ENCODE measurements at regions not wholly inside any gene's neighbourhood (a gene's known extent, or its start where the extent isn't known, plus 50 kb on each side); places are given as distances from the start of the nearest gene placed in this dataset.

- TF ChIP-seq EZH2 (IDR thresholded peaks at IDR 0.05; ENCODE audit: low read length, unreplicated experiment): no peak
- TF ChIP-seq, protein P1, sequence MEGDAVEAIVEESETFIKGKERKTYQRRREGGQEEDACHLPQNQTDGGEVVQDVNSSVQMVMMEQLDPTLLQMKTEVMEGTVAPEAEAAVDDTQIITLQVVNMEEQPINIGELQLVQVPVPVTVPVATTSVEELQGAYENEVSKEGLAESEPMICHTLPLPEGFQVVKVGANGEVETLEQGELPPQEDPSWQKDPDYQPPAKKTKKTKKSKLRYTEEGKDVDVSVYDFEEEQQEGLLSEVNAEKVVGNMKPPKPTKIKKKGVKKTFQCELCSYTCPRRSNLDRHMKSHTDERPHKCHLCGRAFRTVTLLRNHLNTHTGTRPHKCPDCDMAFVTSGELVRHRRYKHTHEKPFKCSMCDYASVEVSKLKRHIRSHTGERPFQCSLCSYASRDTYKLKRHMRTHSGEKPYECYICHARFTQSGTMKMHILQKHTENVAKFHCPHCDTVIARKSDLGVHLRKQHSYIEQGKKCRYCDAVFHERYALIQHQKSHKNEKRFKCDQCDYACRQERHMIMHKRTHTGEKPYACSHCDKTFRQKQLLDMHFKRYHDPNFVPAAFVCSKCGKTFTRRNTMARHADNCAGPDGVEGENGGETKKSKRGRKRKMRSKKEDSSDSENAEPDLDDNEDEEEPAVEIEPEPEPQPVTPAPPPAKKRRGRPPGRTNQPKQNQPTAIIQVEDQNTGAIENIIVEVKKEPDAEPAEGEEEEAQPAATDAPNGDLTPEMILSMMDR (conservative IDR thresholded peaks at IDR 0.05; ENCODE audit: low read depth, low read length): no peak
- TF ChIP-seq EZH2phosphoT487 (IDR thresholded peaks at IDR 0.05; ENCODE audit: borderline replicate concordance, low read length): no peak
Measured at GRCh38 chr22:49299821-49300231, 527.8 kb downstream of the BRD1 start.

All from PC-3 (cell line).